Nucleus accumbens (tissue), 56 donors: ENCODE measurements at regions not wholly inside any gene's neighbourhood (a gene's known extent, or its start where the extent isn't known, plus 50 kb on each side); places are given as distances from the start of the nearest gene placed in this dataset.

Source experiments
- DNase-seq, 56 donors: peaks; one replicate each; lab custom pipeline; 2025; lab: John Stamatoyannopoulos, UW

DNA sequence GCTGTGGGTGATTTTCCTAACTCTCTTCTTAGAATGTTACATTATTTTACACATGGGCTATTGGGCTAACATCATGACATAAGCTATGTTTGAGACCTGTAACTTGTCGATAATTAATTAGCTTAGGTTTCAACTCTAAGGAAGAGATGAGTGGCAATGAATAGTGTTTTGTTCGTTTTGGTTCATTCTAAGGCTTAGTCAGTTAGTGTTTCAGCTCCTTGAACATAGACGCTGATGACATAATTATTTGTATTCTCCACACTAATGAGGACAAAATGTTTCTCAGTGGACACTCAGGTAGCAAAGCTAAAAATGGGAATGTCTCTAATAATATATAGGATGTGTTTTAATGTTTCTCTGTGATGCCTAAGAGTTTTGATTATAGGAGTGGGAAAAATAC, 401.9 kb downstream of the GATA3 start:
- DNase-seq: no peak

DNA sequence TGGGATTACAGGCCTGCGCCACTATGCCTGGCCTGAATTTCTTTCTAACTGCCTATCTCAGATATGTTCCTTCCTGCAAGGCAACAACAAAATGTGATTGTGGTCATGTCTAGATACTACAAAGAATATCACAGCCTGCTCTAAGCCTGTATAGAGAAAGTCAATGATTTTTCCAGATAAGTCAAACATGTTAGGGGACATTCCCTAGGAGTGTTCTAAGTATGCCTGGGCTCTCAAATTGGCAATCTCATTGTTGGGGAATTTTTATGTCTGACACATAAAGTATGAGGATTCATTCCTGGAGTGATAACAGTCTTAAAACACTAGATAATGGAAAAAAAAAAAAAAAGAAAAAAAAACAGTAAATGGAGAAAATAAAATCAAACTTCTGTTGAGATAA, 406.1 kb downstream of the GATA3 start:
- no peak for DNase-seq

DNA sequence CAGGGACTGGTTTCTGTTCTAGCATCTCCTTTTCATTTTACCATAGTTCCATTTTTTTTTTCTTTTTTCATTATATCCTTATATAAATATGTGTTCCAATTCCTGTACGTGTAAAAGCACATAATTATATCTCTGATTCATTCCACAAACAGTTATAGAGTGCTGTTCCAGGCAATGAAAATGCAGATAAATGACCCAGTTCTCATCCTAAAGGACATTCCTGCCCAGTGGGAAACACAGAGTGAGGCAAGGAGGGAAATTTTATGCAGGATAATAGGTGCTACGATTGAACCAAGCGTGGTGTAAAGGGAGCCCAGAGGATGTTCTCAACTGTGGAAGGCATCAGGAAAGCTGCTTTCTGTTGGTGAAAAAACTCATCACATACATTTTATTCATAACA, 408.1 kb downstream of the GATA3 start:
- DNase-seq: no peak

DNA sequence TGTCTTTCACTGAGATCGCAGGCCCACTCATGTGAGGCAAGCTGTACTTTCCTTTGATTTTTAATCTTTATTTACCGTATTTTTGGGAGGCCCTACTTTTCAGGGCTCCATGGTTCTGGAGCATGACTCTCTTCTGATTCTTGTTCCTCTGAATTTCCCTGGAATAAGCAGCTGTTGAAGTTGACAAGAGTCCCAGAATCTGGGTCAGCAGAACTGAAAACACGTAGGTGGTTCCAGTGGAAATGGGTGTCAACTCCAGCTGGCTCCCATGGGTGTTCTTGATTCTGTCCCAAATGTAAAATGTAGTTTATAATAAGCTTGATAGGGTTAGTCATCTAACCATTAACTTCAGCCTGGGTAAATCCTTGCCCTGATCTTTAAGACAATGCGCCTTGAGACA, 409.4 kb downstream of the GATA3 start:
- no peak for DNase-seq

DNA sequence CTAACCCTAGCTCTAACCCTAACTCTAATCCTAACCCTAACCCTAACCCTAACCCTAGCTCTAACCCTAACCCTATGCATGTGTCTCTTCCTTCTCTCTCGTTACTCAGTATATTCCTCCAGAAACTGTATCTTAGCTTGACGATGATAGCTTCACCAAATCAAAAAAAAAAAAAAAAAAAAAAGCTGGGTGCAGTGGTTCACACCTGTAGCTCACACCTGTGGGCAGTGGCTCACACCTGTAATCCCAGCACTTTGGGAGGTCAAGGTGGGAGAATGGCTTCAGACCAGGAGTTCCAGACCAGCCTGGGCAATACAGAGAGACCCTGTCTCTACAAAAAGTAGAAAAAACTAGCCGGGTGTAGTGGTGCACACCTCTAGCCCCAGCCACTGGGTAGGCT, 414.0 kb downstream of the GATA3 start:
- no peak for DNase-seq

DNA sequence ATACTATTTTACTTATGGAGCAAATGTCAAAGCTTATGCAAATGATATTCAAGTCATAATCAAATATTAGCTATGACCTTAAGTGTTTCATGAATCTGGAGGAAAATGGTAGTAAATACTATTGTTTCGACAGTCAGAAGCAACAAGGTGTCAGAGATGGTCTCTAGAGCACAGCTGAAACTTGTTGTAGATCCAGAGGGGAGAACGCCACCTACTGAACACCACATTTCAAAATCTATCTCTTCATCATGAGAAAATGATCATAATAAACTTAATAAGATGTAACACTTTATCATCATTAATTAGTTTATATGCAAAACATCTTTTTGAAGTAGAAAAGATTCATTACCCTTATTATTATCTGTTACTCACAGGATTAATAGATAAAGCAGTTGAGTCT, 418.7 kb downstream of the GATA3 start:
- no peak for DNase-seq

DNA sequence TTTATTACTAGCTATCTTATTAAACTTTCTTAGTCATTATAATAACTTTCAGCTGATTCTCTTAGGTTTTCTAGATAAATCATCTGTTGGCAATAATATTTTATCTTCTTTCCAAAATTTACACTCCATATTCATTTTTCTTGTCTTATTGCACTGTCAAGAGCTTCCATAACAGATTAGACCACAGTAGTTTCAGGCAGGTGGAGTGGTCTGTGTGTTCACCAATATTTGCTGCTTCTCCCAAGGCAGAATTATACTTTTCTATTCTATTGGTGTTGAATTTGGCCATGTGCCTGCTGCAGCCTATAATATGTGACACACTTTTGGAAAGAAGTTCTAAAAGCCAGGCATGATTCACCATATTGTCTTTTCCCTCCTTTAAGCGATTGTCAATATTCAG, 422.8 kb downstream of the GATA3 start:
- no peak for DNase-seq

DNA sequence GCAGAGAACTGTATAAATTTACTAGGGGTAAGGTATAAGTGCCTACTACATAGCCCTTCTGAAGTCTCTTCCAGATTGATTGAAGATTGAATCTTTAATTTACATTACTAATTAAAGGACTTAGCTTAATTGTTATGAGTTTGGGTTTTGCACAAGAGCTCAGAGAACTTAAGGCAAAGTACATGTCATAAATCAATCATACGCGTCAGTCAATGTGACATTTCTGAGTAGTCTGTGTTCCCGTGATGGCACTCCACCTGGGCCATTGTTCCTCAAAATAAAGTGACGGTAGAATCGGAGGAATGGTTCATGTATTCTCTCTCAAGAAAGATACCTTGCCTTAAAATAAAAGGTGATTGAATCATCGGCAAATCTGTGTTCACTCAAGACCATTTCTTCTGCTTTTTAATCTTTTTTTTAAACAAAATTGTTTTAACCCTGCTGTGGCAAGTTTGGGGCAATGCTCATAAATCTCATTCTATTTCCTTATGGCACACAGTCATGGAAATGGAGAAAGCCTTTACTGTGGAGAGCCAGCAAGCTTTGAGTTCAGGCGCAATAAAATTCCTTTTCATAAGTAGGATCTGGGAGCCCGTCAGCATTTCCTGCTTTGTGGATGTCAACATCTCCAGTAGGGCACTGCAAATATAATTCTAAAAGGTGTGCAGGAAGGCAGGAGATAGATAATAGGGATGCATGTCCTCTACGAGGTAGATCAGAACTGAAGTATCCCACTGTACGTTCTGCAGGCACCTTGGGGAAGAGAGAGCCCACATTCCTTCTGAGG, 427.4 kb downstream of the GATA3 start:
- DNase-seq: no peak

DNA sequence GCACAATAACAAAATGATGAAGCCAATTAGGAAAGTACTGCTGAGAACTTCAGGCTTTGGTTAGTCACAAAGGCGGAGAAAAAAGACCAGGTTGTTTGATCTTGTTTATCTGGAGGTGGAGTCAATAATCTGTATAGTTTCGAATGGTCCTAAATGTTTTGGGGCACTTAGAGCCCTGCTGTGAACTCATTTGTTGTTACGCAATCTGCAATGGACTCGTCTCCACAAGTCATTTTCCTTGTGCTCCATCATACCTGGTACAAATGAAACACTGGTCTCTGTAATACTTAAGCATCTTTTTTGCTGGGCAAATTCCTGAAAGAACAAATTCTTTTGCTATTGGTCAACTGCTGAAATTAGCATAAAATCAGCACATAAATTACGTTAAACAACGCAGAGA, 430.5 kb downstream of the GATA3 start:
- DNase-seq: no peak

DNA sequence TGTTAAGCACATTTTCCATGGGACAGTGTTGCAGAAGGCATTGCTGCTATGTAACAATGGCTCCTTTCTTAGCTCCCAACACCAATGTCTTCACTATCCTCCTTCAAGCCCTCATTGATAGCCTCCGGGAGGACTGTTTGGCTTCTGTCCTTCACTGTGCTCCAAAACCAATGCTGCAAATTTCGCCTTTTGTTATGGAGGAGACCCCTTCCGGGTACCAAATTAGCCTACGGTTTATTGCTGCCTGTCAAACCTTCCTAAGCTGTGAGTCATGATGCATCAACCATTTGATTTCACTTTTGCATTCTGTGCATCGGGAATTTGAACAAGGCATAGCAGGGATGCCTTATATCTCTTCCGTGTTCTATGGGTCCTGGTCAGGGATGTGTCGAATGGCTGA, 432.9 kb downstream of the GATA3 start:
- no peak for DNase-seq

DNA sequence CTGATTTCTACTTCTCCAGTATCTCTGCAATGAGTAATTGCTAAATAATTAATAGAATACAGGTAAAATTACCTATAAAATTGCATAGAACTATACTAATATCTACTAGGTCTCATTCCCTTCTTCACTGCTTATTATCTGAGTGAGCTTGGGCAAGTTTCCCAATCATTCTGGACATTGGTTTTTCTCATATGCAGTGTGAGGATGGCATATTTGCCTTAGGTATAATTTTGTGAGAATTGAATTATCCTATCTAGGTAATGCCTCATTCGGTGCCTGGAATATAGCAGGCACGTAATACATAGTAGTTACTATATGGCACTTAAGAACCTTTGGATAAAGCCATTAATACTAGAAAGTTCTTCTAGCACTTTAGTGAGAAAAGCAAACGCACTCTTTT, 434.7 kb downstream of the GATA3 start:
- DNase-seq: no peak

DNA sequence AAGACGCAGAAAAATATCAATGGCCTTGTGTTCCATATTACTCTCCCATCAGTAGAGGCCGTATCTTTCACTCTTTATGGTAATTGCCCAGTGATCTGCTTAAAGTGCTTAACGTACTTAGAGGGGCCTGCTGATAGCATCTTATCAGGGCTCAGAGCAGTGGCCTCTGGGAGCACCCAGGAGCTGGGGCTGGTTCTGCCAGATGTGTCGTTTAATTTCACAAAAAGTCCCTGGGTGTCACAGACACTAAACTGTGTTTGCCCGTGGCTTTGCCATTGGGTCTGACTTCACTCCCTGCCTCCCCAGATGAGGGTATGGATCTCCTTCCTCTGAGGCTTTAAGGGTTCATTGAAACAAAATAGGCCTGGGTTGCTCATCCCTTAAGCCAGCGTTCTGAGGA, 435.3 kb downstream of the GATA3 start:
- DNase-seq: no peak

DNA sequence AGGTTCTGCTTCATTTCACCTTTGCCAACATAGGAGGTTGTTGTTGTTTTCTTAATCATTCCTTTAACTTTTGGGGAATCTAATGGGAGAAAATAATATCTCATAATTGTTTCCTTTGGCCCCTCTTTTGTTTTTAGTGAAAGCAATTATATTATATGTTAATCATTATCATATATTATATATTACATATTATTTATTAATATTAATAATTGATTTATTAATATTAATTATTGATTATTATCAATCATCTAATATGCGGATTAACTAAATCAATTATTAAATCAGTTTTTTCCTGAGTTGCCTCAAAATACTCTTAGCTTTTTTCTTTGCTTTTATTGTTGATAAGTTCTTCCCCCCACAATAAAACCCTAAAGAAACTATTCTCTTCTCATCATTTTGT, 443.8 kb downstream of the GATA3 start:
- no peak for DNase-seq

DNA sequence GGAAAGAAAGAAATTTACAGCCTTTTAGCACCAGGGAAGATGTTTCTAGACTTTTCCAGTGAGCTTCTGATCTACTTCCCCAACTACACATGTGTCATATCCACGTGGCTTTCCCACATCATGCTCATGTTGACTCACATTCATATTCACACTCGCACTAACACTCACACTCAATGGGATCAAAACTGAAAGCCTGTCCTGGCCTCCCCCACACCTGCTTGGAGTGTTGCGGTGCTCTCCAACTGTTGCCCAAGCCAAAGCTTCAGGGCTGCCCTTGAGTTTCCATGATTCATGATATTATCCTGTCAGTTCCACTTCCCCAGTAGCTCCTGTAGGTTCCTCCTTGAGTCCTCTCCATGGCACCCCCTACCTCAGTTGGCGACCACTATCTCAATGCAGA, 444.4 kb downstream of the GATA3 start:
- no peak for DNase-seq

DNA sequence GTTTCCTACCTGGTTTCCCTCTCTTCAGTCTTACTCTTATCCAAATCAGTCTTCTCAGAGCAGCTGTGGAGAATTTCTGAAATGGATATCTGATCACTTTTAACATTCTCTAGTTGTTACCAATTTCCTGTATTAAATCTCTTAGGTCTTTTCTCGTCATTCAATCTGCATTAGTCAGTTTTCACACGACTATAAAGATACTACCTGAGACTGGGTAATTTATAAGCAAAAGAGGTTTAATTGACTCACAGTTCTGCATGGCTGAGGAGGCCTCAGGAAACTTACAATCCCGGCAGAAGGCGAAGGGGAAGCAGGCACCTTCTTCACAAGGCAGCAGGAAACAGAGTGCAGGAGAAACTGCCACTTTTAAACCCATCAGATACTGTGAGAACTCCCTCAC, 444.8 kb downstream of the GATA3 start:
- DNase-seq: no peak

DNA sequence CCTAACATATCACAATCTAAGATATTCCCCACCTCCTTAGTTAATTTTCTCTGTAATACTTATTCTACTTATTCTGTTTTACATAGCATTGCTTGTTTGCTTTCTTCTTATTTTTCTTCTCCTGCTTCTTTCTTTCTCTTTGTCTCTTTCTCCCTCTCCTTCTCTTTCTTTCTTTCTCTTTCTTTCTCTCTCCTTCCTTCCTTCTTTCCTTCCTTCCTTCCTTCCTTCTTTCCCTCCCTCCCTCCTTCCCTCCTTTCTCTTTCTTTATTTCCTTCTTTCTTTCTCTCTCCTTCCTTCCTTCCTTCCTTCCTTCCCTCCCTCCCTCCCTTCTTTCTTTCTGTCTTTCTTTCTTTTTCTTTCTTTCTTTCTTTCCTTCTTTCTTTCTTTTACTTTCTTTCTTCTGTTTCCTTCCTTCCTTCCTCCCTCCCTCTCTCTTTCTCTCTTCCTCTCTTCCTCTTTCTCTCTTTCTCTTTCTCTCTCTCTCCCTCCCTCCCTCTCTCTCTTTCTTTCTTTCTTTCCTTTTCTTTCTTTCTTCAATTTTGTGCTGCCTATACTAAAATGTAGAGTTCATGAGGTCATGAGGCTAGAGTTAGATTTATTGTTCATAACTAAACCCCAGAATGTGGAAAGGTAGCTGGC, 445.4 kb downstream of the GATA3 start:
- DNase-seq: no peak

DNA sequence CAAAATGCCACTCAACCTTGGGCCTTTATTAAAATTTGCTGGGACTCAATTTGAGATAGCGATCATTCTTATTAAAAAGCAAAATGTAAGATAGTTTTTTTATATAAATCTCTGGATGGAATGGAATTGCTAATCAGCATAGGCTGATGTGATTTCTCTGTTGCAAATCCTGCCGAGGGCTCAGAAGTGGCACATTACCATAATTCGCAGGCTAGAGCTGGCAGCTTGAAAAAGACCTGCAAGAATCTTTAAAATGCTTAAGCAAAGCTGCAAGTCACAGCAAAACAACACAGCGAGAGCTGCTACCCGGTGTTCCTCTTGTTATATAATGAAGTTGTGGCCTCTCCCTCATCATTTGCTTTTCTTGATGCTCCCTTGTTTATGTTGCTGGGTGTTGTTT, 448.1 kb downstream of the GATA3 start:
- DNase-seq: peak in 2 of 56 donors; percentile 1 to 3

DNA sequence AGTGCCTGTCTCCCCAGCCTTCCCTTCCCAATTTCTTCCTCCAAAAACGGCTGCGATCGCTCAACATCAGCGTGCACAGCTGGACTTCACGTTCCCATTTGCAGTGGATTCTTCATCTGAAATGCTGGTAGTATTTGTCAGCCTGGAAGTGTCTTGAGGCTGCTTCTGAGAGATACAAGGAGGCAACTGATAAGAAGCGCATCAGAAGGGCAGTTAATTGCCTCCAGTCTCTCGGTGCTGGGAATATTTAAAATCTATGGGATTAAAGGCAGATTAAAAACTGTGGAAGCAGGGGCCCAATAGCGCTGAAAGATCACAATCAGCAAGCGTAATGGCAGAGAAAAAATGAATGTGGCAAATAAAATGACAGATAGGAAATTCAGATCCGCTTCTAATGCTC, 450.0 kb downstream of the GATA3 start:
- DNase-seq: no peak

DNA sequence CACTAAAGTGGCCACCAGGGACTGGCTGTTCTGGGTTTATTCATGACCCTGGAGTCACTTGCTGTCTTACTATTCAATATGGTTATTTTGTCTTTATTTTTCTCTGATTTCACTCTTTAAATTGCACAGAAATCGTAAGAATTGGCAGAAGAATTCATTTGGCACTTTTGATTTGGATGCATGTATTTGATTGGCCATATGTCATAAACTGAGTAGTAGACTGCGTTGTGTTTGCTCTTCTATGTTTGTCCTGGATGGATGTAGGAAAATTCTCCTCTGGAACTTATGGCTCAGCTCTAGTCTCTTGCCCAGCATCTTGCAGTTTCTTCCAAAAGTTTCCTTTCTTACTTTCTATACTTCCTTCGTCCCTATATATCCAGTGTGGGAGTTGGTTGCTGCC, 452.7 kb downstream of the GATA3 start:
- no peak for DNase-seq

DNA sequence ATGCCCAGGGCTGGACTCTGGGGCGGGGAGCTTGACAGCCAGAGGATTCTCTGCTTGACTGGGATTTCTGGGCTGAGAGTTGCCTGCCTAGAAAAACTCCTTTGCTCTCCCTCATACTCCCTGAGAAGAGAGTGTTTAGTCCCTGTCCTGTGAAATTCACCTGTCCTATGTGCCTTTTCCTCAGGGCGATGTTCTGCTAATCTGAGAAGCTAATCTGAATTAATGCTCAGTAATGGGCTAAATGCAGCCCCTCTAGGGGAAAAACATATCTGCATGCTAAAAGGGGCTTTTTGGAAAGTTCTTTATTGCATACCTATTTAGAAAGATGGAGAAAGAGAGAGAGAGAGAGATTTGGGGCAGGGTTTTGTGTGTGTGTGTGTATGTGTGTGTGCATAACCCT, 454.4 kb downstream of the GATA3 start:
- DNase-seq: no peak

DNA sequence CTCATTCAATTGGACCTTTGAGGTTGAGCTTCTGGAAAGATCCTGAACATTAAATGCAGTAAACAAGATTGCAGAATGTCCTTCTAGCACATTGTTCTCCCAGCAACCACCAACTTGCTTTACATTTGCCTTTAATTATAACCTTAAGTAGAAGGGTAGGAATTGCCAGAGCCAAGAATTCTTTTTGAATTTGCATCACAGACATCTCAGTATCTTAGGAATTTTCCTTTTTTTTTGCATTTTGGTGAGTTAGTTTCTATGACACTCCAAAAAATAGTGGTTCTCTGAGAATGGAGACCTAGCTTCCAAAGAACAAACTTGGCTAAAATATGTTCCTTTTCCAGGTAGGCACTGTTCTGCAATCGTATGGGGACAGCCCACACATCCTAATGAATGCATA, 456.0 kb downstream of the GATA3 start:
- DNase-seq: no peak

DNA sequence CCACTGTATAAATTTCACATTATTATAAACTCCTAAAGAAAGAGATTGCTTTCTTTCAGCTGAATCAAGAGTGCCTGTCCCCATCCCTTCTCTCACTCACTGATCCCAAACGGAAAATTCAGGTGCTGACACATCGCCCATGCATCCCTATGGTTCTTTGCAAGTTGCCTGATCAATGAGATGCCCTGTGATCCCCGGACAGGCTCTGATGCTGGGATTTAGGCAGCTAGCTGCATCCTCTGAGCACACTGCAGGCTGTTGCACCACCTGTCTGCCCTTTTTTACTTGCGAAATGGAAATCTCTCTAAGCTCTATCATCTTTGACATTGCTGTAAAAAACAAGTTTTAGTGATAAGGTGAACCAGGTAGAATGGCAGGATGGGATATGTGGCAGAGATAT, 456.5 kb downstream of the GATA3 start:
- DNase-seq: no peak
